GM12892 (cell line): ENCODE measurements at regions not wholly inside any gene's neighbourhood (a gene's known extent, or its start where the extent isn't known, plus 50 kb on each side); places are given as distances from the start of the nearest gene placed in this dataset.

ENCODE experiments used
- POLR2A ChIP-seq: IDR thresholded peaks from 2 replicates; pipeline ENCODE4 v1.6.1; 2011; ENCODE audit warnings: low read depth, low read length, control low read depth
- POLR2AphosphoS5 ChIP-seq: IDR thresholded peaks from 2 replicates; pipeline ENCODE4 v1.6.1; 2011; ENCODE audit warnings: low read depth, low read length, control low read depth
- TAF1 ChIP-seq: IDR thresholded peaks from 2 replicates; pipeline ENCODE4 v1.6.1; 2011; ENCODE audit warnings: low read depth, mild to moderate bottlenecking, control low read depth, low read length, borderline replicate concordance

DNA sequence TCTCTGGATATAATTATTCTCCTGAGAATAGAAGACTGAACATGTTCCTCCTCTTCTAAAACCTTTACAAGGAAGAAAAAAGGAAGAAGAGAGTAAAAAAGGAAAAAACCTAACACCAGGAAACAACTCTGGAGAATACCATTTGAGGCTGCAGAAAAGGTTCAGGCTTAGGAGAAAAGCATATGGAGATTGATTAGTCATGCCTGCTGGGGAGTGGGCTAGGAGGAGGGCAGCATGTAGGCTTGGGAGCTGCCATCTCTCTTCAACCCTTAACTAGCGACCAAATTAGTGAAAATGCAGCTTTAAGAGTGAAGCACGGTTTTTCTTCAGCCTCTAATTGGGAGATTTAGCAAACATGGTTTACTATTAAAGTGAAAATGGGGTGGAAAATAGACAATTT lies 273.0 kb upstream of the CRY1 start:
- TF ChIP-seq POLR2A (no peak), TAF1 (no peak), POLR2AphosphoS5 (no peak)
